Nephron (organoid): ENCODE measurements at regions not wholly inside any gene's neighbourhood (a gene's known extent, or its start where the extent isn't known, plus 50 kb on each side); places are given as distances from the start of the nearest gene placed in this dataset.

Experiments
- H3K27ac Mint-ChIP-seq, 3 experiments: 2 replicates each; pipeline ENCODE4 v1.8.0; 2020; ENCODE audit warnings: mixed read lengths in 3 of 3, mild to moderate bottlenecking in 2 of 3, moderate library complexity in 1 of 3
- H3K27me3 Mint-ChIP-seq: 2 replicates; pipeline ENCODE4 v1.8.0; 2021; ENCODE audit warnings: low read depth, mild to moderate bottlenecking, moderate library complexity, mixed read lengths
- H3K36me3 Mint-ChIP-seq: 2 replicates; pipeline ENCODE4 v1.8.0; 2020; ENCODE audit warnings: low read depth, mixed read lengths
- H3K4me1 Mint-ChIP-seq: 2 replicates; pipeline ENCODE4 v1.8.0; 2020; ENCODE audit warnings: mixed read lengths
- H3K4me3 Mint-ChIP-seq, 3 experiments: 2 replicates each; pipeline ENCODE4 v1.8.0; 2020; ENCODE audit warnings: mild to moderate bottlenecking in 3 of 3, mixed read lengths in 3 of 3, moderate library complexity in 2 of 3
- H3K9me3 Mint-ChIP-seq: 2 replicates; pipeline ENCODE4 v1.8.0; 2020; ENCODE audit warnings: mixed read lengths
- CTCF ChIP-seq, 3 experiments: fragments of 200-600 bp; sonication (generic); IDR thresholded peaks; one replicate each; pipeline ENCODE4 v1.5.0; 2021; ENCODE audit warnings: antibody characterized with exemption in 3 of 3; ENCODE audit not compliant: unreplicated experiment in 3 of 3

DNA sequence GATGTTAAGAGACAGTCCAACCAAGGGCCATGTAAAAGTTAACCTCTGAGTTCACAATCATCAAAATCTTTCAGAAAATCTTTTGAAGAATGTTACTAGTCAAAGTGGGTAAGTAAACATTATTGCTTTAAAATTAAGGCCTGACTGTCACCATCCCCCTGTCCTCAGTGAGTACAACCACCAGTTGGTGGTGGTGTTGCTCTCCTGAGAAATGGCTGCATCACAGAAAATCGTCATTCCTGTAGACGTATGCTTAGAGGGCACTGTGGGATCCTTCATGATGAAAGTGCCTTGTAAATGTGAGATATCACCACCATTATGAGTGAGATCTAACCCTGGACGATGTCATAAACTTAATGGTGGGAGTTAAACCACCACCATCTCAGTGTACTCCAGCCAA is 451.2 kb downstream of the RPS29 start:
- H3K36me3 Mint-ChIP-seq, result no peaks in the 10 kb centered on the region
- peaks cover 6% of the 10 kb centered on the region for H3K9me3 Mint-ChIP-seq
- H3K4me1 Mint-ChIP-seq, result peaks cover 6% of the 10 kb centered on the region
- H3K27ac Mint-ChIP-seq, result no peak overlapping the region
- no peak for TF ChIP-seq CTCF (IDR thresholded peaks at IDR 0.05; ENCODE audit: unreplicated experiment in 3 of 3)
- H3K27me3 Mint-ChIP-seq, result no peaks in the 10 kb centered on the region
- no peak overlapping the region for H3K4me3 Mint-ChIP-seq

DNA sequence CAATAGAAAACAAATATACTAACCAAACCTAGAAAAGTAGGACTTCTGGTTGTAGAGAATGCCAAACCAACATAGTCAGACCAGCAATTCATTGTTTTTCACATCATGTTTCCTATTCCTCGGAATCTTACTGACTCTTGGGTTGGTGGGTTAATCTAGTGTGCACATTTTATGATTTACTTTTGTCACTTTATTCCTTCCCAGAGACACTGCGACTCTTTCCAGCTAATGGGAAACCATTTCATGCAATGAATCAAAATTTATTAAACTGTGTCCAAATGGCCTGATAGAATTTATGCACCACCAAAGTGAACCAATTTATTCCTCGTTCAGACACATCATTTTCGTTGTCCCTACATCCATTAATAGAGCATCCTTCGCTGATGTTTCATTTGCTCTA is 464.9 kb downstream of the RPS29 start:
- Mint-ChIP-seq H3K27ac (no peak overlapping the region), H3K36me3 (no peaks in the 10 kb centered on the region), H3K9me3 (no peaks in the 10 kb centered on the region), H3K4me3 (no peak overlapping the region), H3K27me3 (no peaks in the 10 kb centered on the region), H3K4me1 (no peaks in the 10 kb centered on the region)
- no peak for TF ChIP-seq CTCF (IDR thresholded peaks at IDR 0.05; ENCODE audit: unreplicated experiment in 3 of 3)

DNA sequence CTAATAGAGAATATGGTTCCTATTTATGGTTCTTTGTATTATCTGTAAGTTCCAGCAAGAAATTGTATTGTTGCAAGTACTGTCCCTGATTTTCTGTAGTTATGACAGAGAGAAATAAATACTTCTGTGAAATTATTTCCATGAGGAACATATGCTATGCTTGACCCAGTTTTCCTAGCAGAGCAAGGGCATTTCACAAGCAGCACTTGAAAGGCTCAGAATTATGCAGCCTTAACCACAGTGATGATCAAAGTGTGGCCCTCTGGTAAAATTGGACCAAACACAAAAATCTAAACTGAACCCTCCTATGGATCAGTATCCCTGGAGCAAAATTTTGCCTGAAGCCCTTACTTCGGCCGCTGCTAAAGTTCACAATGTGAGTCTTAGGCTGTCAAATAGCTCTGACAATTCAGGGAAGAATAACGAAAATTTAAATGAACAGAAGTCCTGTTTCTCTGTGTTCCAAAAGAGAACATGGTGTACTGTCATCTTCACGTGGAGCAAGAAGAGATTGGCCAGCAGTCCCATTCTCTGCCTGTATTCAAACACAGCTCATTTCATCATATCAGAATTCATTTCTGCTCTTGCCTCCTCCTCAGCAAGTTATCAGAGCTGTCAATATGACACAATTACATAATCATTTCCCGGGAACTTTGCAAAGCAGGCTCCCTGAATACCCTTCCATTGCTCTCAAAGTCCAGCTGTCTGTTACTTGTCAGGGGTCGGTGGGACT is 471.9 kb downstream of the RPS29 start:
- Mint-ChIP-seq H3K27ac (no peak overlapping the region), H3K4me3 (no peak overlapping the region)
- no peak for TF ChIP-seq CTCF (IDR thresholded peaks at IDR 0.05; ENCODE audit: unreplicated experiment in 3 of 3)

GRCh38 chr14:49106741-49107667 is 479.2 kb downstream of the RPS29 start:
- H3K27me3 Mint-ChIP-seq, result no peaks in the 10 kb centered on the region

More for the DNA sequence above, 471.9 kb downstream of the RPS29 start:
- H3K27me3 Mint-ChIP-seq, result no peaks in the 10 kb centered on the region
- H3K4me1 Mint-ChIP-seq, result no peaks in the 10 kb centered on the region
- H3K9me3 Mint-ChIP-seq, result no peaks in the 10 kb centered on the region
- H3K36me3 Mint-ChIP-seq, result no peaks in the 10 kb centered on the region

GRCh38 chr14:49105956-49106355 is 480.2 kb downstream of the RPS29 start:
- no peak for TF ChIP-seq CTCF (IDR thresholded peaks at IDR 0.05; ENCODE audit: unreplicated experiment in 3 of 3)
- H3K9me3 Mint-ChIP-seq, result peaks cover 4% of the 10 kb centered on the region
- no peaks in the 10 kb centered on the region for H3K27me3 Mint-ChIP-seq
- no peak overlapping the region for H3K4me3 Mint-ChIP-seq
- H3K4me1 Mint-ChIP-seq, result peaks cover 19% of the 10 kb centered on the region
- peak overlapping the region in 2 of 3 experiments; percentile 33 to 44 for H3K27ac Mint-ChIP-seq
- H3K36me3 Mint-ChIP-seq, result no peaks in the 10 kb centered on the region

More at GRCh38 chr14:49106741-49107667, 479.2 kb downstream of the RPS29 start:
- Mint-ChIP-seq H3K36me3 (no peaks in the 10 kb centered on the region), H3K4me3 (no peak overlapping the region), H3K4me1 (peaks cover 19% of the 10 kb centered on the region), H3K9me3 (peaks cover 4% of the 10 kb centered on the region), H3K27ac (peak overlapping the region; percentile 33 to 43 (median 42))
- no peak for TF ChIP-seq CTCF (IDR thresholded peaks at IDR 0.05; ENCODE audit: unreplicated experiment in 3 of 3)
